ENCODE measurements at regions not wholly inside any gene's neighbourhood (a gene's known extent, or its start where the extent isn't known, plus 50 kb on each side); places are given as distances from the start of the nearest gene placed in this dataset.
"Not testable (repeated sequence)": the region's sequence is repeated elsewhere in the genome, so short reads cannot be mapped to it uniquely, and the experiment has no call there.

DNA sequence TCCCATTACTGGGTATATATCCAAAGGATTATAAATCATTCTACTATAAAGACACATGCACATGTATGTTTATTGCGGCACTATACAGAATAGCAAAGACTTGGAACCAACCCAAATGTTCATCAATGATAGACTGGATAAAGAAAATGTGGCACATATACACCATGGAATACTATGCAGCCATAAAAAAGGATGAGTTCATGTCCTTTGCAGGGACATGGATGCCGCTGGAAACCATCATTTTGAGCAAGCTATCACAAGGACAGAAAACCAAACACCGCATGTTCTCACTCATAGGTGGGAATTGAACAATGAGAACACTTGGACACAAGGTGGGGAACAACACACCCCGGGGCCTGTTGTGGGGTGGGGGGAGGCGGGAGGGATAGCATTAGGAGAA, 57.0 kb upstream of the NEUROD1 start:
- not testable (repeated sequence) for H3K27ac Mint-ChIP-seq; H3K4me3 Mint-ChIP-seq; H3K9me3 Mint-ChIP-seq (ENCODE audit: low read depth); H3K4me1 Mint-ChIP-seq (ENCODE audit: low read depth); H3K36me3 Mint-ChIP-seq
- H3K27me3 Mint-ChIP-seq = peaks cover 20% of the 10 kb centered on the region

GRCh38 chr2:181738074-181738473, 57.8 kb upstream of the NEUROD1 start:
- H3K27ac Mint-ChIP-seq = no peak overlapping the region
- peaks cover 1% of the 10 kb centered on the region for H3K36me3 Mint-ChIP-seq
- peaks cover 2% of the 10 kb centered on the region for H3K4me1 Mint-ChIP-seq (ENCODE audit: low read depth)
- H3K9me3 Mint-ChIP-seq (ENCODE audit: low read depth) = no peaks in the 10 kb centered on the region
- H3K27me3 Mint-ChIP-seq = peaks cover 13% of the 10 kb centered on the region
- H3K4me3 Mint-ChIP-seq = no peak overlapping the region

DNA sequence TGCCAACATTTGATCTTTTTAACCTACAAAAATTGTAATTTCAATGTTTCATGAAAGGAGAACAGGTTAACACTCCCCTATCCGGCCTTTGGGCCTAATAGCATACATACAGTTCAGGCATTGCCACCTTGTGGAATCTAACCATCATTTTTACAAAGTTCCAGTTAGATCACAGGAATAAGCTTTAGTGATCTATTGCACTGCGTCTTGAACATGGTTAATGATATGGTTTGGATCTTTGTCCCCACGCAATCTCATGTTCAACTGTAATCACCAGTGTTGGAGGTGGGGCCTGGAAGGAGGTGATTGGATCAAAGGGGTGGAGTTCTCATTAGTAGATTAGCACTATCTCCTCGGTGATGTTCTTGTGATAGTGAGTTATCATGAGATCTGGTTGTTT, 58.2 kb upstream of the NEUROD1 start:
- Mint-ChIP-seq H3K4me1 (ENCODE audit: low read depth) (peaks cover 2% of the 10 kb centered on the region), H3K36me3 (no peaks in the 10 kb centered on the region), H3K4me3 (no peak overlapping the region), H3K9me3 (ENCODE audit: low read depth) (no peaks in the 10 kb centered on the region), H3K27me3 (peaks cover 12% of the 10 kb centered on the region), H3K27ac (no peak overlapping the region)

DNA sequence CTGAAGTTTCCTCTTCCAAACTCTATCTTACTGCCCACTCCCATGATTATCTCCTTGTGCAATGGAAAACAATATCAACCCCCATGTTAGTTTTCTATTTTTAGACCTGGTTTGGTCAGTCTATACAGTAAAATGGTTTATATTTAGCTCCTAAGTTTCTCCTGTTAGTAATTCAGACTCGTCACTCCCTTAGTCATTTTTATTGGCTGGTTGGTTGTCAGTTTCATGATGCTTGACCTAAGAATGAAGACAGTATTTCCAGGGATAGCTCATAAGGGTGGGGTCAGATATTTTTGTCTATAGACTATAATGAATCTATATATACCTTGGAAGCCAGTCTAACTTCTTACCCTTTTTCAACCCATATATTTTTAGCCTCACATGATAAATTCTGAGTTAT, 61.4 kb upstream of the NEUROD1 start:
- H3K36me3 Mint-ChIP-seq = no peaks in the 10 kb centered on the region
- H3K4me3 Mint-ChIP-seq = no peak overlapping the region
- H3K4me1 Mint-ChIP-seq (ENCODE audit: low read depth) = peaks cover 2% of the 10 kb centered on the region
- H3K27me3 Mint-ChIP-seq = peaks cover 2% of the 10 kb centered on the region
- no peak overlapping the region for H3K27ac Mint-ChIP-seq
- no peaks in the 10 kb centered on the region for H3K9me3 Mint-ChIP-seq (ENCODE audit: low read depth)

DNA sequence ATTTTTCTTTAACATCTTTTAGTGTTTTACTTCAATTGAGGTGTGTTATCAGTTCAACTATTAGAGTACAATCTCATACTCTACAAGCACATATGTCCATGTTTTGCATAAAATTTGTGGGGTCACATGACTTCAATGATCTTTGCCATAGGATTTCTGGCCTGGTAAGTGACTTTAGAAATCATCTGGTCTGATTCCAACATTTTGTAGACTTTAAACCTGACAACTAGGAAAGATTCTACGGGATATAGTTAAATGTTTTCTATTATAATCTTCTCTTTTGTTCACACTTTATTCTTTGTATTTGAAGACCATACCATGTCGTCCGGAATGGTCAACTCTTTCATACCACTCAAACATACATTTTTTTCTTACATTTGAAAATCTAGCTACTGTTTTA, 62.0 kb upstream of the NEUROD1 start:
- Mint-ChIP-seq H3K4me3 (no peak overlapping the region), H3K36me3 (no peaks in the 10 kb centered on the region), H3K4me1 (ENCODE audit: low read depth) (peaks cover 2% of the 10 kb centered on the region), H3K27ac (no peak overlapping the region), H3K27me3 (peaks cover 2% of the 10 kb centered on the region), H3K9me3 (ENCODE audit: low read depth) (no peaks in the 10 kb centered on the region)

- Mint-ChIP-seq H3K9me3 (ENCODE audit: low read depth) (no peaks in the 10 kb centered on the region), H3K4me1 (ENCODE audit: low read depth) (peaks cover 2% of the 10 kb centered on the region), H3K27ac (no peak overlapping the region), H3K4me3 (no peak overlapping the region), H3K36me3 (no peaks in the 10 kb centered on the region), H3K27me3 (peaks cover 2% of the 10 kb centered on the region)
Observed at GRCh38 chr2:181742922-181743722, 62.8 kb upstream of the NEUROD1 start.

DNA sequence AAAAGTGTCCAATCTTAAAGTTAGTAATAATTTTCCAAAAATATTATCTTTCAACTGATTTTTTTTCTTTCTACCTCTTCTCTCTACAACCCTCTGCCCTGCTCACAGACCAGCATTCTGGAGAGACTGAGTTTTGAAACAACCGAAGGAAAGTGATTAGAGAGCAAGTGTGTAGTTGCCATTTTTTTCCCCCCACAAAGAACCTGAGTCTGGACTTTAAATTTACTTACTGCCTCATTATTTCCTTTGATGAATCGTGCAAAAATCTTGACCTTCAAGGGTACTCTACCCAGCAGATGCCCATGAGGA, 63.4 kb upstream of the NEUROD1 start:
- peaks cover 2% of the 10 kb centered on the region for H3K4me1 Mint-ChIP-seq (ENCODE audit: low read depth)
- no peak overlapping the region for H3K4me3 Mint-ChIP-seq
- no peaks in the 10 kb centered on the region for H3K36me3 Mint-ChIP-seq
- H3K9me3 Mint-ChIP-seq (ENCODE audit: low read depth) = no peaks in the 10 kb centered on the region
- H3K27ac Mint-ChIP-seq = no peak overlapping the region
- peaks cover 2% of the 10 kb centered on the region for H3K27me3 Mint-ChIP-seq

DNA sequence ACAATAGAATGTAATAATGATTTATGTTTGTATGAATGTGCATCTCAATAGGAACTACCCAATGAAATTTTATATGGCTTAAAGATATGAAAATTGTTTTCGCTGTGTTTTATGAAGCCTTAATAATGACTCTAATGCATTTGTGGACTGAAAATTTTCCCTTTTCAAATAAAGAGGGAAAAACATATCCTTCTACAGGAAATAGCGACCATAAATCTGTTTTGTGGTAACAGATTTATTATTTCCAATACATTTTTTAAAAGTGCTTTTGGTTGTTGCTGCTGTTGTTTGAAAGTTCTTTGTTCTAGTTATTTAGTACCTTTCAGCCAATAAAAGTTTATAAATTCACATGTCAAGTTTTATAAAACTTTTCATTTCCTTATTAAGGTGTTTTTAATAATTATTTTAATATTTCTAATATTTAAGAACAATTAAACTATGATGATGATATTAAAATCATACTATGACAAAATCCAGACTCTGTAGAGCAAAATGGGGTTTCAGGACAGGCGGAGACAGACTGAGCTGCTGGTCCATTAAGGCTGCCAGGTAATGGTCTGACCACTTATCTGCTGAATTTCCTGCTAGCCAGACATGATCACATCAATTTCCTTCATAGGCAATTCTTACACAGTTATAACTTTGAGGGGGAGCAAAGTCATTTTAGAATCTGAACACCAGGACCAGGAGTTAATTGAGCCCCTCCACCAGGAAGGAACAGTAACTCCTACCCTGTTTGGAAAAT, 65.7 kb upstream of the NEUROD1 start:
- Mint-ChIP-seq H3K36me3 (no peaks in the 10 kb centered on the region), H3K27me3 (peaks cover 7% of the 10 kb centered on the region), H3K9me3 (ENCODE audit: low read depth) (no peaks in the 10 kb centered on the region), H3K4me1 (ENCODE audit: low read depth) (peaks cover 2% of the 10 kb centered on the region), H3K27ac (no peak overlapping the region), H3K4me3 (no peak overlapping the region)

DNA sequence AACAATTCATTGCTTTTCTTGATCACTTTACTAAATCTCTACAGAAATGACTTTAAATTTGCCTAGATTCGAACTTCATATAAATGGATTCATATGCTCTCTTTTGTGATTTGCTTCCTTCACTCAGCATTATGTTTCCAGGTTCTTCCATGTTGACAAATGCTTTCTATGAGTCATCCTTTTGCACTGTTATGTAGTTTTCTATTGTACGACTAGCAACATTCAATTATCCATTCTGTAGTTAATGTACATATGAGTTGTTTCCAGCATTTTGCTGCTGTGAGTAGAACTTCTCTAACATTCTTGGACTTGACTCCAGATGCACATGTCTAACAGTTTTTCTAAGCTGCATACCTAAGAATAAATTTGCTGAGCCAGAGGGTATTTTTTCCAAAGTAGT, 66.5 kb upstream of the NEUROD1 start:
- no peak overlapping the region for H3K4me3 Mint-ChIP-seq
- H3K36me3 Mint-ChIP-seq = no peaks in the 10 kb centered on the region
- no peak overlapping the region for H3K27ac Mint-ChIP-seq
- H3K9me3 Mint-ChIP-seq (ENCODE audit: low read depth) = no peaks in the 10 kb centered on the region
- peaks cover 2% of the 10 kb centered on the region for H3K4me1 Mint-ChIP-seq (ENCODE audit: low read depth)
- peaks cover 6% of the 10 kb centered on the region for H3K27me3 Mint-ChIP-seq

DNA sequence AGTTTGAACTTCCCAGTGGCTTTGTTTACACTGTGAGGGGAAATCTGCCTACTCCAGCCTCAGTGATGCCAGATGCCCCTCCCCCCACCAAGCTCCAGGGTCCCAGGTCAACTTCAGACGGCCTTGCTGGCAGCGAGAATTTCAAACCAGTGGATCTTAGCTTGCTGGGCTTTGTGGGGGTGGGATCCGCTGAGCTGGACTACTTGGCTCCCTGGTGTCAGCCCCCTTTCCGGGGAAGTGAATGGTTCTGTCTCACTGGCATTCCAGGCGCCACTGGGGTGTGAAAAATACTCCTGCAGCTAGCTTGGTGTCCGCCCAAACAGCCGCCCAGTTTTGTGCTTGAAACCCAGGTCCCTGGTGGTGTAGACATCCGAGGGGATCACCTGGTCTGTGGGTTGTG, 70.0 kb upstream of the NEUROD1 start:
- H3K4me3 Mint-ChIP-seq = no peak overlapping the region
- H3K9me3 Mint-ChIP-seq (ENCODE audit: low read depth) = no peaks in the 10 kb centered on the region
- no peaks in the 10 kb centered on the region for H3K4me1 Mint-ChIP-seq (ENCODE audit: low read depth)
- H3K27ac Mint-ChIP-seq = no peak overlapping the region
- H3K36me3 Mint-ChIP-seq = no peaks in the 10 kb centered on the region
- peaks cover 15% of the 10 kb centered on the region for H3K27me3 Mint-ChIP-seq

DNA sequence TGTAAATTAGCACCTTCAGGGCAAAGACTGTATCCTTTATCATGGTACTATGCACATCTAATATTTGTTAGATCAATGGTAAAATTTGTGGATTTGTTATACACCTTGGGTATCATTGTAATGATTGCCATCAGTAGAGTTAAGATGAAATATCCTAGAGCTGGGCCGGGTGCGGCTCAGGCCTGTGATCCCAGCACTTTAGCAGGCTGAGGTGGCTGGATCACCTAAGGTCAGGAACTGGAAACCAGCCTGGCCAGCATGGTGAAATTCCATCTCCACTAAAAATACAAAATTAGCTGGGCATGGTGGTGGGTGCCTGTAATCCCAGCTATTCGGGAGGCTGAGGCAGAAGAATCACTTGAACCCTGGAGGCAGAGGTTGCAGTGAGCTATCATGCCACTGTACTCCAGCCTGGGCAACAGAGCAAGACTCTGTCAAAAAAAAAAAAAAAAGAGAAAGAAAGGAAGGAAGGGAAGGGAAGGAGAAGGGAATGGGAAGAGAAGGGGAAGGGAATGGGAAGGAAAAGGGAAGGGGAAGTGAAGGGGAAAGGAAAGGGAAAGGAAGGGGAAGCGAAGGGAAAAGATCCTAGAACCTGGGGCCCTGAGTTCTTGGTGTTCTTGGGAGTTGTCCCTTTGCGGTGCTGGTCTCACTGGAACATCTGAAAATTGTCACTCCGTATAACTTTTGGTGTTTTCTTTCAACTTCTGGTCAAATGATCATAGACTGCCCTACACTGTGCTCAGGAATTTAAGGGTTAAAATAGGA, 71.1 kb upstream of the NEUROD1 start:
- no peak overlapping the region for H3K4me3 Mint-ChIP-seq

DNA sequence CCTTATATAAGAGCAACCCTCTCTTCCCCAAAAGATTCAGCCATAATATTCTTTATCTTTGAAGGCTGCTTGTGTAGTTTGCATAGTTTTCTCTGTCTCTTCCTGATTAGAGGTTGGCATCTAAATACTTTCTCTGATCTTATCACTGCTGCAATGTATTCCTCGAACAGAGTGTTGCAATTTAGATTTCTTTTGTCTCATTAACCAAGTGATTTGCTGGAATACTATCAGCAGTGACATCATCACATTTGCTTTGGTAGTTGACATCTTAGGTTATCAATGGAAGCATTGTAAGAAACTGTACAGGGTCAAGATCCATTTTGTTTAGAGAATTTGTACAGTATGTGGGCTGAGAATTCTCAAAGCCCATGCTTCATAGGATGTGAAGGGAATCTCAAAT, 72.0 kb upstream of the NEUROD1 start:
- H3K36me3 Mint-ChIP-seq = no peaks in the 10 kb centered on the region
- H3K27me3 Mint-ChIP-seq = peaks cover 15% of the 10 kb centered on the region
- no peak overlapping the region for H3K27ac Mint-ChIP-seq
- H3K9me3 Mint-ChIP-seq (ENCODE audit: low read depth) = no peaks in the 10 kb centered on the region
- no peaks in the 10 kb centered on the region for H3K4me1 Mint-ChIP-seq (ENCODE audit: low read depth)
- no peak overlapping the region for H3K4me3 Mint-ChIP-seq

More for the DNA sequence above, 71.1 kb upstream of the NEUROD1 start:
- Mint-ChIP-seq H3K4me1 (ENCODE audit: low read depth) (no peaks in the 10 kb centered on the region), H3K36me3 (no peaks in the 10 kb centered on the region), H3K27ac (no peak overlapping the region), H3K9me3 (ENCODE audit: low read depth) (no peaks in the 10 kb centered on the region), H3K27me3 (peaks cover 15% of the 10 kb centered on the region)

- Mint-ChIP-seq H3K4me1 (ENCODE audit: low read depth) (no peaks in the 10 kb centered on the region), H3K36me3 (no peaks in the 10 kb centered on the region), H3K27me3 (peaks cover 15% of the 10 kb centered on the region), H3K27ac (no peak overlapping the region), H3K4me3 (no peak overlapping the region), H3K9me3 (ENCODE audit: low read depth) (no peaks in the 10 kb centered on the region)
Observed at GRCh38 chr2:181753686-181754085, 73.4 kb upstream of the NEUROD1 start.

- Mint-ChIP-seq H3K27me3 (peaks cover 15% of the 10 kb centered on the region), H3K9me3 (ENCODE audit: low read depth) (no peaks in the 10 kb centered on the region), H3K27ac (no peak overlapping the region), H3K4me3 (no peak overlapping the region), H3K36me3 (no peaks in the 10 kb centered on the region), H3K4me1 (ENCODE audit: low read depth) (no peaks in the 10 kb centered on the region)
Observed at GRCh38 chr2:181754105-181754504, 73.8 kb upstream of the NEUROD1 start.

GRCh38 chr2:181755181-181755580, 74.9 kb upstream of the NEUROD1 start:
- no peaks in the 10 kb centered on the region for H3K36me3 Mint-ChIP-seq
- H3K9me3 Mint-ChIP-seq (ENCODE audit: low read depth) = no peaks in the 10 kb centered on the region
- H3K4me1 Mint-ChIP-seq (ENCODE audit: low read depth) = no peaks in the 10 kb centered on the region
- peaks cover 15% of the 10 kb centered on the region for H3K27me3 Mint-ChIP-seq
- no peak overlapping the region for H3K4me3 Mint-ChIP-seq
- H3K27ac Mint-ChIP-seq = no peak overlapping the region
